ENCODE measurements at regions not wholly inside any gene's neighbourhood (a gene's known extent, or its start where the extent isn't known, plus 50 kb on each side); places are given as distances from the start of the nearest gene placed in this dataset.

DNA sequence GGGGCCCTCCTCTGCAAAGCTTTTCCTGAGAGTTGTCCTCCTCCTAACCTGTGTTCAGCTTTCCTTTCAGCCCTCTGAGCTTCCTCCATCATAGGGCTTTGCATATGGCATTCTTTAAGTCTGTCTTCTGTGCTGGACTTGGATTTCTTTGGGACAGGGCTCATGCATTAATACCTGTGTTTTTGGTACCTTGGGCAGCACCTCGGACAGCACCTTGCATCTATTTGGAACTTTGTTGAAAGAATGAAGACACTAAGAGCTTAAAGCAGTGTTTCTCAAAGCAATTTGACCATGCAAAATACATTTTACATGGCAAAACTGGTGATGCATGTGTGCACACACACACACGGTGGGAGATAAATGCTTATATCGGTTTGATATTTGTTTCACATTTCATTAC is 115.0 kb upstream of the SRRM4 start:
- DNase-seq = no peak

- no peak for DNase-seq
Measured at GRCh38 chr12:118870551-118870950, 110.8 kb upstream of the SRRM4 start.

GRCh38 chr12:118874698-118875548 is 106.4 kb upstream of the SRRM4 start:
- DNase-seq = peak; percentile 61

DNA sequence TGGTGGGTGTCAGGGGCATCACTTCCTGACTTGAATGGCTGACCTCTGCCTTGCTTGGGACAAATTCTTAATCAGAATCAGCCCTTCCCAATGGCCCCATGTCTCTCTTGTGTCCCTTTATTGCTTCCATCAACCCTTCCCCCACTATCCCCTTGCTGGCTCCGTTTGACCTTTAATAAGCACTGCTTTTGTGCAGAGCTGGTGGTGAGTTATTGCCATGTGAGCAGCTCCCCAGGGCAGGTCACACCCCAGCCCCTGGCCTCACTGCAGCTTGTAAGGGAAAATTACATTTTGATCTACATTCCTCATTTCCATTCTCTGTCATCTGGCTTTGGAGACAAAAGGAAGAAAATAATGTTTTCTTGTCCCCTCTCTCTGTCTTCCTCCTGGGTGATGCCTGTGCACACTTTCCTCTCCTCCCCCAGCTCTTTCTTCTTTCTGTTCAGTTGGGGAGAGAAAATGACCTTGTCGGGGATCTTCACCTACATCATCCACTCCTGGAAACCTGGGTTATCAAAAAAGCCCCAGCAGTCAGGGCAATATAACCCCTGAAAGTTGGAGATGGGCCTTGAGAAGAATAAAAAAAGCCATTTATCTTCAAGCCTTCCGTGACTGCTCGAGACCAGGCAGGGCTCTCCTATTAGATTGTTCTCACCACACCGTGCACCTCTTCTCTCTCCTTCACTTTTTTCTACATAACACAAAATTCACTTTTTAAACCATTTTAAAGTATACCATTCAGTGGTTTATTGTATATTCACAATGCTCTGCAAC is 100.4 kb upstream of the SRRM4 start:
- DNase-seq = no peak

DNA sequence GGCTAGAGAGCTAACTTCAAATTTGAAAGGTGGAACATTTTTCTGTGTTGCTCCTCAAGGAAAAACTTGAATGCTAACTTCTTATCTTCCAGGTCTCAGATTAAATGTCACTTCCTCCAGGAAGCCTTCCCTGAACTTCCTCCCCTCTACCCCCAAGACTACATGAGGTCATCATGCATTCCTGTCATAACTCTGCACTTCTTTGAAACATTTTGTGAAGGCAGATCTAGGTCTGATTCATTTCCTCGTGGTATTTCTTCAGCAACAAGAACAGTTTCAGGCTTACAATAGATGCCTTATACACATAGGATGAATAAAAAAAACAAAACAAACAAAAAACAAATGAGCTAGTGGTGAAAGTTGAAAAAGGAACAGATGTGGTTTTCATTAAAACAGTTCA is 97.1 kb upstream of the SRRM4 start:
- DNase-seq = no peak

DNA sequence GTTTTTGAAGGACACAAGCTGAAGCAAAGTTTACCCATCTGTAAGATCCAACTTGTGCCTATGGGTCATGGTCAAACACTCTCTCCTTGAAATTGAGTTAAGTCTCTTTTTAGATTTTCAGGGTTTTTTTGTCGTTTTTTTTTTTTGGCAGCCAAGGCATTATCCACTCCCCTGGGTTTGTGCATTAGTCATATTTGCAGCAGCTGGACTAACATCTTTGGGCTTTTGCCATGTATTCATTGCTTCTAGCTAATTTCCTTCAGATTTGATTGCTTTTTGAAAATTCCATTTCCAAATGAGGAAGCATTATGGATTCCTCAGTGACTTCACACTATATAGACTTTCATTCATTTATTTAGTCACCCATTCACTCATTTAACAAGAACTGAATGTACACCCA is 80.3 kb upstream of the SRRM4 start:
- DNase-seq = no peak

DNA sequence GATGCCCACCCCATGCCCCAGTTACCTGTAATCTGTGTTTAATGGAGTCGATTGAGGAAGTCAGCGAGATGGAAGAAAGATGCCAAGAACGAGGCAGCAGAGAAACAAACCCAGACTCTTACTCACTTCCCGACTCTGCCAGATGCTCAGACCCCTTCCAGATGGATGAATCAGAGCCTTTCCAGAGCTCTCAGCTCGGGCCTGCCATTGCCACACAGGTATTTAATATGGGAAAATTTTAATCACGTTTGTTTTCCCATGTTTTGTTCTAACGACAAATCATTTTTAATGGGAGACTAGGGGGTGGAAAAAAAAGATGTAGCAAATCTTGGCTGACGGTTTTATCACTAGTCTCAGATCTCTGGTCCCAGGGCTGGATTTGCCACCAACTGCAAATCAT is 72.5 kb upstream of the SRRM4 start:
- DNase-seq = no peak

DNA sequence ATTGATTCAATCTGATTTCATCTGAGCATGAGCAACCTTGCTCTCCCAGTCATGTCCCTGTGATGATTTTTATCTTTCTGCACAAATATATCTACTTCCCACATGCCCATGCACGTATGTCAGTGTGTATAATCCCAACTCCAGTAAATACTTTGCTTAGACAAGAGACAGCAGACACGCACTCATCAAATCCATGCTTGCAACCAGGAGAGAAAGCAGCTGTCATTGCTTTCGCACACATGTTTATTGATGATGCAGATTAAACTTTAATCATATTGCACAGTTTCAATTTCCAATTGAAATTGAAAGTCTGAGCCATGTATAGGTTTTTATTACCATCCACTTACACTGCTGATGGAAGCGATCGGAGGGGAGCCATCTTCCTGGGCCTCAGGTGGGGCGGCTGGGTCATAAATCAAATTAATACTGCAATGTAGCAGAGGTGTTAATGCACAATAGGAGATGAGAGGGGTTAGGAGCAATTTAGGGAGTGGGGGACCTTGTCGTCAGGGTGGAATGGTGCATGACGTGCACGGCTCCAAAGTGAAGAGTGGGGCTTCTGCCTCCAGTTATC is 68.6 kb upstream of the SRRM4 start:
- DNase-seq = no peak

DNA sequence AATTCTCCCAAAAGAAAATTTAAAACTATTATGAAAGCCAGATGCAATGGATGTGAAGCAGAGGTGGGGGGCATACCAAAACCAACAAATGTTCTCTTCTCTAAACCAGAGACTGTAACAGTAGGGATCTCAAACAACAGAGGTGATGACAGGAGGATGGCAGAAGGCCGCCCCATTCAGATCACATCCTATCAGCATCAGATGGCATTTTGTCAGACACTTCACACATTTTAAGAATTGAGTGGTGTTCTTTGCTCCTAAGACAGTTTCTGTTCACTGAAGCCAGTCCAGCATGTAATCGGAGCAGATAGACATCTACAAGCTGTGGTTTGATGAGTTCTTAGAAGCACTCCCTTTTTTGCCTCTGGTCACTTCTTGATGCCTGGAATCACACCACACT is 59.6 kb upstream of the SRRM4 start:
- no peak for DNase-seq

- DNase-seq = no peak
Measured at GRCh38 chr12:118922405-118922804, 58.9 kb upstream of the SRRM4 start.

- DNase-seq = no peak
Measured at GRCh38 chr12:118925407-118925806, 55.9 kb upstream of the SRRM4 start.

GRCh38 chr12:118925826-118926225 is 55.5 kb upstream of the SRRM4 start:
- DNase-seq = no peak
